ENCODE measurements at regions not wholly inside any gene's neighbourhood (a gene's known extent, or its start where the extent isn't known, plus 50 kb on each side); places are given as distances from the start of the nearest gene placed in this dataset.
"Not testable (repeated sequence)": the region's sequence is repeated elsewhere in the genome, so short reads cannot be mapped to it uniquely, and the experiment has no call there.

DNA sequence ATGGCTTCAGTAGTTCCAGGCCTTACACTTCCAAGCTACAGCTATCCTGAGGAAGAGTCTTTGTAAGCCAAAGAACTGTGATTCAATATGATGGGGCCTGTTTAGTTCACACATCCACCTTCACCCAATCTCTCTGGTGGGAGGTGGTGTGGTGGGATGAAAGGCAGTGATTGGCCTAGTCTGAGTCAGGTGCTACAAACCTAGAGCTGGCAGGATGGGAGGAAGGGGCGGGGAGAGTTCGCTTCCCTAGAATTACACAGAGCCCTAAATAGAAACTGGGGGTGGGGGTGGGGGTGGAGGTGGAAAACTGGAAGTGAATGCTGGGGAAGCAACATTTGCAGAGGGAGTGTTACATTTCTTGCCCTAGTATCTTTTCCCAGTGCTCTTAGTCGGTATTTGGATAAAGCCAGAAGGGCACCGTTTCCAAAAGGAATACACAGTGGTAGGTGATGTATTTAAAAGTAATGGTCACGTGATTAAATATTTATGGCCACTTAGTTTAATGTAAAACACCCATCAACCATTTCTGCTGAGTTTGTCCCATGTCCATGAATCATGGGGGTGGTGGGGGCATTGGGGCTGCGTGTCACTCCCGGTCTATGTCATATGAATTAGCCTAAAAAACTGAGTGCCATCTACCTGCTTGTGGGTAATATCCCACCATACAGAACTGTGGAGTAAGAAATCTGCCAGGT, 247.6 kb upstream of the PROK2 start:
- no peak for DNase-seq

DNA sequence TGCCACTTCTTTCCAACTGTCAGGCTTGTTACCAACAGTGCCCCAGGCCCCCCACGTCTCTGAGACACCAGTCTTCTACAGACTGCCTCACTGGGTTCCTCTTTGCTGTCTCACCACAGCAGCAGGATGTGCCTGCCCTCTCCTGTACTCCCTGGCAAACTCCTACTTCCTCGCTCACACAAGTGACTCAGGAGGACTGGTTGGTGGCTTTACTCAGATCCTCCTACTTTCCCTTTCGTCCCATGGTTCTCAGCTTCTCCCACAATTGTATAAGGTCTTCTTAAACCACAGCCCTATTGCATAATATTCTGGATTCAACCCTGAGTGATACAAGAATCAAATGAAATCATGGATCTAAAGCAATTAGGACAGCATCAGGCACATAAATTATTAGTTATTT, 246.6 kb upstream of the PROK2 start:
- no peak for DNase-seq

DNA sequence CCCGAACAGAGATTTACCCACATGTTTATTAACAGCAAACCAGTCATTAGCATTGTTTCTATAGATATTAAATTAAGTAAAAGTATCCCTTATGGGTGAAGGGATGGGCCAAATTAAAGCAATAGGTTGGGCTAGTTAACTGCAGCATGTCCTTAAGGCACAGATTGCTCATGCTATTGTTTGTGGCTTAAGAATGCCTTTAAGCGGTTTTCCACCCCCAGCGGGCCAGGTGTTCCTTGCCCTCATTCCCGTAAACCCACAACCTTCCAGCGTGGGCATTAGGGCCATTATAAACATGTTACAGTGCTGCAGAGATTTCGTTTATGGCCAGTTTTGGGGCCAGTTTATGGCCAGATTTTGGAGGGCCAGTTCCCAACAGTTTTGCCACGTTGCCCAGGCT, 245.3 kb upstream of the PROK2 start:
- DNase-seq = not testable (repeated sequence)

GRCh38 chr3:72028726-72029125, 243.8 kb upstream of the PROK2 start:
- not testable (repeated sequence) for DNase-seq

- not testable (repeated sequence) for DNase-seq
These were observed 243.4 kb upstream of the PROK2 start for GRCh38 chr3:72028307-72028706.

GRCh38 chr3:72027728-72028127, 242.8 kb upstream of the PROK2 start:
- not testable (repeated sequence) for DNase-seq

- DNase-seq = no peak
These were observed 237.1 kb upstream of the PROK2 start for GRCh38 chr3:72022027-72022426.

DNA sequence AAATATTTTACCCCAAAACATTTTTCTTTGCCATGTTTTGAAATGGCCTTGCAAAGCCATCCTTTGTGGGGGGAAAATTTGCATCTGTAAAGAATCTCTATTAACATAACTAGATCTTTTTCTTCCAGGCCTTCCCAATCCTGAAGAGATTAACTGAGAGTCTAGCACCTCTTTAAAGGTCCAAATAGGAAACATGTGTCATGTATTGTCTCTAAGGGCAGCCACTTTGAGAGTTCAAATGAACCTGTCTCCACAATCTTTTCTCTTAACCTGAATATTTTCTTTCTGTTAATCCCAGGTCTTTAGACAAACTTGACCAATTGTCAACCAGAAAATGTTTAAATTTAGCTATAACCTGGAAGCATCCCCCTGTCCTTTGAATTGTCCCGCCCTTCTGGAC, 236.6 kb upstream of the PROK2 start:
- DNase-seq = no peak

DNA sequence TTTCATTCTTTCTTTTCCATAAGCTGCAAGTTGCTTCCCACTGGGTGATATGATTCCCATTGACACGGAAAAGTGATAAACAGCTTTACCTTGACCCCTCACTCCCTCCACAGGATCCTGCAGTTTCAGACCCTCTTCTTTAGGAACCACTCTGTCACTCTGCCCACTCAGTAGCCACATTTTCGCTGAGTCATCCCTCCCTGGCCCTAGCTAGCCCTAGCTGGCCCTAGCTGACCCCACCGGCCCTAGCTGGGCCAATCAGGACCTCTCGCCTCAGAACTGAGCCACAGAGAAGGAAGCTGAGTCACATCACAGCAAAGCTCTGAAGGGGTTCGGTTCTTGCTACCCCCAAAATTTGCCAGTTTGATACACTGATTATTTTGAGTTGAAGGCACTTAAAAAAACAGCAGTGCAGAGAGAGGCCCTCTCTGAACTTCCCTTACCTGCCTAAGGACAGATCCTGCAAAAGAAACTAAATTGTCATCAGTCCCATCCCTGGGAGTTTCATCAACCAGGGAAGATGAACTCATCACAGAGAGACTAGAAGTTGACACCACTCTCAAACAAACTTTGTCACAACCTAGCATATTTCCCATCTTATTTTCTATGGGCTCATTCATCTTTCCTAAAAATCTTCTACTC, 233.5 kb upstream of the PROK2 start:
- DNase-seq = no peak

- no peak for DNase-seq
These were observed 233.0 kb upstream of the PROK2 start for GRCh38 chr3:72017935-72018334.

GRCh38 chr3:72017311-72017710, 232.4 kb upstream of the PROK2 start:
- DNase-seq = no peak

GRCh38 chr3:72015463-72015862, 230.5 kb upstream of the PROK2 start:
- DNase-seq = no peak

- no peak for DNase-seq
These were observed 228.1 kb upstream of the PROK2 start for GRCh38 chr3:72013084-72013483.

DNA sequence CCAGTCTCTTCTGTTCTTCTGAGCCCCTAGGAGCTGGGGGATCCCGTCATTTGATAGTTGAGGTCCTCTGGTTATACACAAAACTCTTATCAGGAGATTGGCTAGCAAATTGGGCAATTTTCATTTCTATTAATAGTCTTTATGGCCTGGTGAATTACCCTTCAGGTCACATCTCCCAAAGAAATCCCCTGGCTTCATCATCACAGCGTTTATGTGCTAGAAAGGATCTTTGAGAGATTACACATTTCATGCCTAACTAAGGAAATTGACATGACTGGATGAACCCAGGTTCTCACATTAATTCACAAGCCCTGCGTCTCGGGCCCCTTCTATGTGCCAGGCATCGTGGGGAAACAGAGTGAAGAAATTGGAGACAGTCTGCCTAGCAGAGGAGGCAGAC, 227.4 kb upstream of the PROK2 start:
- DNase-seq = no peak

DNA sequence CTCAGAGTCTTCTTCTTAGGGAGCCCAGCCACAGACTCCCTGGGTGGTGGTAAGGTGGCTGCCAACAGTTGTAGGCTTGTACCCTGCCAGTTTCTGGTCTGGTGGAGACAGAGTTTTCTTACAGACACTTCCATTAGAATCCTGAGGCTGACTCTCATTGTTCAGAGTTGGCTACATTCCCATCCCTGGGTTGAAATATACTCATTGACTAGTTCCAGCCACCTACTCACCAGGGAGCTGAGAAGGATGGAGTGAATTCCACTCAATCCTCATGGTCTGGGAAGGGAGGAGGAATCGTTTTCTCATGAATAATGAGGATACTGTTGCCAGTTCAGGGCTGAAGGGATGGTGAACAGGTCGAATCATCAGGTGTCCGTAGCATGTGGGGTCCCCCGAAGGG, 226.5 kb upstream of the PROK2 start:
- DNase-seq = no peak

DNA sequence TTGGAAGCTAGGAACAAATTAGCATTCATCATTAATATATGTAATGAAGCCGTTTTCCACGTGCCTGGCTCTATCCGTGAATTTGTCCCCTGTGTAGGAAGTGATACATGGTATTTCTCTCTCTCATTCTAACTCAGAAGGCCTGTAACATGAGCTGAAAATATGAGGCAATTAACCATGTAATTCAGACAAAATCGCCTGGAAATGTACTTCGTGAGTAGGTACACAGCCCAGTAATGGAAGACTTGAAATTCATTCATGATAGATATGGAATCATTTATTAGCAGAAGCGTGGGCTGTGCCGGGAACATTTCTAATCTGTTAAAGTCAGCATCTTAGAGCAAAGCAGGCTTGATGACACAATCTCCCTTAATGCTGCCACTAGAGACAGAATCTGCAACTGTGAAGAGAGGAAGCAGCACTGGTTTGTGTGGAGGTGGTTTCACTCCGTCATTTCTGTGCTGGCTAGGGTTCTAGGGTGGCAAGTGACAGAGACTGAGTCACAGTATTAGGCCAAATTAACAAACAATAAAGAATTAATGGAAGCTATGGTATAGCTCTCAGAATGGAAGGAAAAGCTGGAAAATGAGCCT, 225.0 kb upstream of the PROK2 start:
- DNase-seq = no peak

GRCh38 chr3:72008226-72008996, 223.5 kb upstream of the PROK2 start:
- DNase-seq = no peak

GRCh38 chr3:72006631-72007556, 221.9 kb upstream of the PROK2 start:
- DNase-seq = no peak

- no peak for DNase-seq
These were observed 219.9 kb upstream of the PROK2 start for GRCh38 chr3:72004749-72005292.

- no peak for DNase-seq
These were observed 219.0 kb upstream of the PROK2 start for GRCh38 chr3:72003936-72004335.

DNA sequence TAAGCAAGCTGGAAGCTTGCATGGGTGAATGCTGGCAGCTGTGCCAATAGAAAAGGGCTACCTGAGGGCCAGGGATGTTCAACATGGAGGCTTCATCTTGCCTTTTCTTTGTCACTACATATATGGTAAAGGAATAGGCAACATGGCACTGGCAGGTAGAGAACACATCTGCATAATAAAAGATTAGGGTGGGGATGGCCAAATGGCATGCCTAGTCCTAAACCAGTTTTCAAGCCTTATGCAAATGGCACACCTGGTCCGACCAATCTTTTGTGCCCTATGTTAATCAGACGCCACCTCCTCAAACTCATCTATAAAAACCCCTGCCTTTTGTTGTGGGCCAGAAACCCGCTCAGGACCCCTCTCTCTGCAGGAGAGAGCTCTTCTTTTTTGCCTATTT, 216.8 kb upstream of the PROK2 start:
- no peak for DNase-seq

GRCh38 chr3:71998995-71999673, 214.2 kb upstream of the PROK2 start:
- DNase-seq = no peak

Measured in activated CD4-positive, CD25-positive, alpha-beta regulatory T cell treated with anti-CD3 and anti-CD28 coated beads, Interleukin-2, amount 50 U/mL, for 72 hours (primary cell).